HCT116 (cell line): ENCODE measurements at regions not wholly inside any gene's neighbourhood (a gene's known extent, or its start where the extent isn't known, plus 50 kb on each side); places are given as distances from the start of the nearest gene placed in this dataset.

Experiments used
- ATAC-seq: fragments of 200-7000 bp; cut with Tn5 transposase; 2 replicates; pipeline ENCODE4 v1.9.1; 2020; ENCODE audit warnings: mild to moderate bottlenecking, moderate library complexity
- BruUV-seq: library from RNA; stranded (reverse); fragments of 400-500 nt; replicated peaks from 2 replicates; lab custom pipeline; 2021; lab: Mats Ljungman, UMichigan
- CTCF ChIA-PET: fragments of 300-600 bp; sonication (Branson Sonifier 250); formaldehyde crosslinking; loops from one replicate; lab custom pipeline; 2021; ENCODE audit warnings: antibody characterized with exemption; lab: Charles Lee
- POLR2A ChIA-PET: fragments of 300-600, 350-600 bp; sonication (Branson Sonifier 250); formaldehyde crosslinking; loops from one replicate; lab custom pipeline; 2021; ENCODE audit warnings: antibody characterized with exemption; lab: Charles Lee
- RAD21 ChIA-PET, 2 experiments: fragments of 300-600 bp; sonication (Branson Sonifier 250); formaldehyde crosslinking; loops; one replicate each; lab custom pipeline; 2023; ENCODE audit warnings: low total read pairs in 2 of 2; ENCODE audit not compliant: uncharacterized antibody in 2 of 2, unreplicated experiment in 2 of 2, low non-redundant PET in 1 of 2; lab: Charles Lee
- DNase-seq: peaks from one replicate; pipeline ENCODE4 v3.0.0-alpha.2; 2010; ENCODE audit warnings: low read depth, low spot score
- H2AFZ ChIP-seq: fragments of 200-600 bp; shearing (Covaris generic), sonication (generic); 2 replicates; pipeline ENCODE4 v1.6.1; 2017; ENCODE audit warnings: low read depth, mixed run types, mixed read lengths, antibody characterized with exemption, low read length; ENCODE audit not compliant: poor library complexity, severe bottlenecking
- H3K27ac ChIP-seq: 2 replicates; pipeline ENCODE4 v1.5.1; 2012; ENCODE audit warnings: low read depth, low read length
- H3K27me3 ChIP-seq: fragments of 200-600 bp; sonication (generic); 2 replicates; pipeline ENCODE4 v1.6.1; 2016; ENCODE audit warnings: mixed run types, low read length, mixed read lengths; ENCODE audit not compliant: insufficient read depth
- H3K36me3 ChIP-seq, 2 experiments: fragments of 200-500 bp in 1 of 2; fragments of 200-600 bp in 1 of 2; sonication (Bioruptor generic) in 1 of 2; sonication (generic) in 1 of 2; 2 replicates each; pipeline versions ENCODE4 v1.5.1 to v1.6.1; 2014 to 2016; ENCODE audit warnings: low read length in 2 of 2, inconsistent platforms in 1 of 2, mixed read lengths in 1 of 2, mixed run types in 1 of 2; ENCODE audit not compliant: insufficient read depth in 2 of 2, control insufficient read depth in 1 of 2
- H3K4me1 ChIP-seq, 2 experiments: fragments of 200-600 bp in 1 of 2; sonication (generic) in 1 of 2; 2 replicates each; pipeline versions ENCODE4 v1.5.1 to v1.6.1; 2012 to 2017; ENCODE audit warnings: low read length in 2 of 2, inconsistent platforms in 1 of 2, mild to moderate bottlenecking in 1 of 2, mixed read lengths in 1 of 2, mixed run types in 1 of 2, moderate library complexity in 1 of 2; ENCODE audit not compliant: insufficient read depth in 2 of 2, control insufficient read depth in 1 of 2
- H3K4me2 ChIP-seq: fragments of 200-600 bp; sonication (generic); 2 replicates; pipeline ENCODE4 v1.6.1; 2017; ENCODE audit warnings: mixed run types, low read length, mixed read lengths
- H3K4me3 ChIP-seq, 2 experiments: fragments of 200-600 bp in 1 of 2; sonication (generic) in 1 of 2; replicated peaks in 1 of 2; 2 replicates each; pipeline ENCODE4 v1.5.1; 2011 to 2016; ENCODE audit warnings: low read length in 2 of 2, control low read depth in 1 of 2, low read depth in 1 of 2, mild to moderate bottlenecking in 1 of 2, mixed read lengths in 1 of 2, mixed run types in 1 of 2
- H3K79me2 ChIP-seq: fragments of 200-600 bp; sonication (generic); 2 replicates; pipeline ENCODE4 v1.6.1; 2017; ENCODE audit warnings: mild to moderate bottlenecking, mixed run types, low read length, moderate library complexity, mixed read lengths; ENCODE audit not compliant: insufficient read depth
- H3K9ac ChIP-seq: fragments of 200-600 bp; sonication (generic); 2 replicates; pipeline ENCODE4 v1.6.1; 2016; ENCODE audit warnings: low read length, mixed read lengths
- H3K9me2 ChIP-seq: fragments of 200-600 bp; sonication (generic), shearing (Covaris generic); 2 replicates; pipeline ENCODE4 v1.6.1; 2017; ENCODE audit warnings: mixed run types, mild to moderate bottlenecking, moderate library complexity; ENCODE audit not compliant: insufficient read depth
- H3K9me3 ChIP-seq, 2 experiments: fragments of 200-500 bp in 1 of 2; fragments of 200-600 bp in 1 of 2; sonication (Bioruptor generic) in 1 of 2; sonication (generic) in 1 of 2; 2 replicates each; pipeline ENCODE4 v1.6.1; 2014 to 2017; ENCODE audit warnings: low read length in 2 of 2, mixed read lengths in 2 of 2, inconsistent platforms in 1 of 2, low read depth in 1 of 2, mild to moderate bottlenecking in 1 of 2, mixed run types in 1 of 2, moderate library complexity in 1 of 2; ENCODE audit not compliant: control insufficient read depth in 1 of 2, insufficient read depth in 1 of 2
- H4K20me1 ChIP-seq: fragments of 200-600 bp; sonication (generic), shearing (Covaris generic); 2 replicates; pipeline ENCODE4 v1.6.1; 2017; ENCODE audit warnings: mixed run types, mild to moderate bottlenecking, moderate library complexity; ENCODE audit not compliant: insufficient read depth
- CBX3 ChIP-seq: IDR thresholded peaks from 2 replicates; pipeline ENCODE4 v1.6.1; 2012; ENCODE audit warnings: low read depth
- CEBPB ChIP-seq: IDR thresholded peaks from 2 replicates; pipeline ENCODE4 v1.6.1; 2012; ENCODE audit warnings: low read depth
- ELF1 ChIP-seq: IDR thresholded peaks from 2 replicates; pipeline ENCODE4 v1.6.1; 2012; ENCODE audit warnings: low read depth, borderline replicate concordance
- FOSL1 ChIP-seq: IDR thresholded peaks from 2 replicates; pipeline ENCODE4 v1.6.1; 2012; ENCODE audit warnings: low read depth
- JUND ChIP-seq: IDR thresholded peaks from 2 replicates; pipeline ENCODE4 v1.6.1; 2012
- MAX ChIP-seq: IDR thresholded peaks from 2 replicates; pipeline ENCODE4 v1.6.1; 2012
- POLR2A ChIP-seq: IDR thresholded peaks from 2 replicates; pipeline ENCODE4 v1.7.0; 2011; ENCODE audit warnings: borderline replicate concordance; ENCODE audit not compliant: insufficient read depth, insufficient read length; ENCODE audit errors: extremely low read depth
- POLR2AphosphoS5 ChIP-seq: IDR thresholded peaks from 2 replicates; pipeline ENCODE4 v1.6.1; 2011; ENCODE audit warnings: mild to moderate bottlenecking, low read depth, low read length, moderate library complexity
- SP1 ChIP-seq: IDR thresholded peaks from 2 replicates; pipeline ENCODE4 v1.6.1; 2012; ENCODE audit warnings: low read depth
- SRF ChIP-seq: IDR thresholded peaks from 2 replicates; pipeline ENCODE4 v1.6.1; 2012; ENCODE audit warnings: low read depth
- YY1 ChIP-seq: IDR thresholded peaks from 2 replicates; pipeline ENCODE4 v1.6.1; 2011; ENCODE audit warnings: low read length, low read depth, moderate library complexity, mild to moderate bottlenecking; ENCODE audit not compliant: insufficient replicate concordance; ENCODE audit errors: extremely low read depth
- ZFX ChIP-seq: fragments of 450-650 bp; IDR thresholded peaks from 2 replicates; pipeline ENCODE4 v1.6.1; 2017
- intact Hi-C: fragments of 100-400 bp; cut with micrococcal nuclease; formaldehyde crosslinking; loops from 2 replicates; pipeline ENCODE4 v1.10.0; 2022
- TF ChIP-seq, protein P1 (sequence below): IDR thresholded peaks from 2 replicates; pipeline ENCODE4 v1.6.1; 2011; ENCODE audit warnings: mild to moderate bottlenecking, low read length, moderate library complexity; ENCODE audit not compliant: insufficient replicate concordance; ENCODE audit errors: extremely low read depth
- TF ChIP-seq, protein P2 (sequence below), 3 experiments: fragments of 200-600 bp in 1 of 3; sonication (generic) in 1 of 3; IDR thresholded peaks in 2 of 3; conservative IDR thresholded peaks in 1 of 3; 2 replicates each; pipeline ENCODE4 v1.5.1; 2012 to 2017; ENCODE audit warnings: low read depth in 2 of 3, low read length in 2 of 3, antibody characterized with exemption in 1 of 3, borderline replicate concordance in 1 of 3, control low read depth in 1 of 3, mild to moderate bottlenecking in 1 of 3, mixed read lengths in 1 of 3, mixed run types in 1 of 3, moderate library complexity in 1 of 3; ENCODE audit not compliant: insufficient read depth in 1 of 3

- no peak overlapping the region for H3K4me2 ChIP-seq
- no peaks in the 10 kb centered on the region for H3K9me3 ChIP-seq
- H3K9me2 ChIP-seq = no peaks in the 10 kb centered on the region
- no peak overlapping the region for H3K4me3 ChIP-seq
- no peak overlapping the region for H3K9ac ChIP-seq
- peaks cover 0 to 3% of the 10 kb centered on the region in 2 experiments; a peak in 1 of 4 replicates for H3K4me1 ChIP-seq
- no TSS peak for BruUV-seq
- POLR2A ChIA-PET = no interaction called here
- TF ChIP-seq FOSL1 = no peak
- no peak for TF ChIP-seq YY1
- TF ChIP-seq, protein P1, sequence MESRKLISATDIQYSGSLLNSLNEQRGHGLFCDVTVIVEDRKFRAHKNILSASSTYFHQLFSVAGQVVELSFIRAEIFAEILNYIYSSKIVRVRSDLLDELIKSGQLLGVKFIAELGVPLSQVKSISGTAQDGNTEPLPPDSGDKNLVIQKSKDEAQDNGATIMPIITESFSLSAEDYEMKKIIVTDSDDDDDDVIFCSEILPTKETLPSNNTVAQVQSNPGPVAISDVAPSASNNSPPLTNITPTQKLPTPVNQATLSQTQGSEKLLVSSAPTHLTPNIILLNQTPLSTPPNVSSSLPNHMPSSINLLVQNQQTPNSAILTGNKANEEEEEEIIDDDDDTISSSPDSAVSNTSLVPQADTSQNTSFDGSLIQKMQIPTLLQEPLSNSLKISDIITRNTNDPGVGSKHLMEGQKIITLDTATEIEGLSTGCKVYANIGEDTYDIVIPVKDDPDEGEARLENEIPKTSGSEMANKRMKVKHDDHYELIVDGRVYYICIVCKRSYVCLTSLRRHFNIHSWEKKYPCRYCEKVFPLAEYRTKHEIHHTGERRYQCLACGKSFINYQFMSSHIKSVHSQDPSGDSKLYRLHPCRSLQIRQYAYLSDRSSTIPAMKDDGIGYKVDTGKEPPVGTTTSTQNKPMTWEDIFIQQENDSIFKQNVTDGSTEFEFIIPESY = no peak
- no peak for TF ChIP-seq POLR2AphosphoS5
- no peak for TF ChIP-seq JUND
- TF ChIP-seq POLR2A = no peak
- TF ChIP-seq MAX = no peak
- no peak for TF ChIP-seq ZFX
- TF ChIP-seq, all 23 proteins: peak for 0
- no peaks in the 10 kb centered on the region for H4K20me1 ChIP-seq
- CTCF ChIA-PET = no interaction called here
- H3K36me3 ChIP-seq = no peaks in the 10 kb centered on the region
- intact Hi-C loops = loop anchor here (5.0 kb wide), 1 partner anchor 382 kb away; the partner anchor contains the start of gene ANKRD50
- DNase-seq (no peak), ATAC-seq (no peak)
- no peak overlapping the region for H2AFZ ChIP-seq
- H3K27ac ChIP-seq = no peak overlapping the region
- H3K79me2 ChIP-seq = no peaks in the 10 kb centered on the region
- RAD21 ChIA-PET = no interaction called here
- no peaks in the 10 kb centered on the region for H3K27me3 ChIP-seq
Observed at GRCh38 chr4:124330045-124330444, 382.5 kb downstream of the ANKRD50 start.

- H3K36me3 ChIP-seq = no peaks in the 10 kb centered on the region
- TF ChIP-seq SRF = no peak
- no peak for TF ChIP-seq ELF1
- no peak for TF ChIP-seq FOSL1
- TF ChIP-seq, protein P1 = no peak
- TF ChIP-seq CBX3 = no peak
- TF ChIP-seq POLR2A = no peak
- no peak for TF ChIP-seq YY1
- TF ChIP-seq CEBPB = no peak
- TF ChIP-seq SP1 = no peak
- TF ChIP-seq, protein P2, sequence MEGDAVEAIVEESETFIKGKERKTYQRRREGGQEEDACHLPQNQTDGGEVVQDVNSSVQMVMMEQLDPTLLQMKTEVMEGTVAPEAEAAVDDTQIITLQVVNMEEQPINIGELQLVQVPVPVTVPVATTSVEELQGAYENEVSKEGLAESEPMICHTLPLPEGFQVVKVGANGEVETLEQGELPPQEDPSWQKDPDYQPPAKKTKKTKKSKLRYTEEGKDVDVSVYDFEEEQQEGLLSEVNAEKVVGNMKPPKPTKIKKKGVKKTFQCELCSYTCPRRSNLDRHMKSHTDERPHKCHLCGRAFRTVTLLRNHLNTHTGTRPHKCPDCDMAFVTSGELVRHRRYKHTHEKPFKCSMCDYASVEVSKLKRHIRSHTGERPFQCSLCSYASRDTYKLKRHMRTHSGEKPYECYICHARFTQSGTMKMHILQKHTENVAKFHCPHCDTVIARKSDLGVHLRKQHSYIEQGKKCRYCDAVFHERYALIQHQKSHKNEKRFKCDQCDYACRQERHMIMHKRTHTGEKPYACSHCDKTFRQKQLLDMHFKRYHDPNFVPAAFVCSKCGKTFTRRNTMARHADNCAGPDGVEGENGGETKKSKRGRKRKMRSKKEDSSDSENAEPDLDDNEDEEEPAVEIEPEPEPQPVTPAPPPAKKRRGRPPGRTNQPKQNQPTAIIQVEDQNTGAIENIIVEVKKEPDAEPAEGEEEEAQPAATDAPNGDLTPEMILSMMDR (IDR thresholded peaks at IDR 0.05 in 2 of 3, conservative IDR thresholded peaks at IDR 0.05 in 1 of 3; ENCODE audit: borderline replicate concordance in 1 of 3, insufficient read depth in 1 of 3, low read depth in 2 of 3, low read length in 2 of 3) = no peak
Observed at GRCh38 chr4:124331781-124332180, 380.8 kb downstream of the ANKRD50 start.

More at GRCh38 chr4:124331781-124332180, 380.8 kb downstream of the ANKRD50 start:
- no peaks in the 10 kb centered on the region for H4K20me1 ChIP-seq
- H3K4me2 ChIP-seq = no peak overlapping the region
- H3K9ac ChIP-seq = no peak overlapping the region
- intact Hi-C loops = loop anchor here (5.0 kb wide), 1 partner anchor 381 kb away; the partner anchor contains the start of gene ANKRD50
- BruUV-seq = no TSS peak
- CTCF ChIA-PET = no interaction called here
- no peak overlapping the region for H3K4me3 ChIP-seq
- RAD21 ChIA-PET = no interaction called here
- no peaks in the 10 kb centered on the region for H3K9me2 ChIP-seq
- no peaks in the 10 kb centered on the region for H3K79me2 ChIP-seq
- DNase-seq = no peak
- H2AFZ ChIP-seq = no peak overlapping the region
- no peaks in the 10 kb centered on the region for H3K27me3 ChIP-seq
- H3K27ac ChIP-seq = no peak overlapping the region
- ATAC-seq = no peak
- peaks cover 0 to 3% of the 10 kb centered on the region in 2 experiments; a peak in 1 of 4 replicates for H3K4me1 ChIP-seq
- POLR2A ChIA-PET = no interaction called here
- H3K9me3 ChIP-seq = no peaks in the 10 kb centered on the region
